CD1c-positive myeloid dendritic cell (primary cell): ENCODE measurements at regions not wholly inside any gene's neighbourhood (a gene's known extent, or its start where the extent isn't known, plus 50 kb on each side); places are given as distances from the start of the nearest gene placed in this dataset.

ENCODE experiments used
- DNase-seq: peaks from one replicate; pipeline ENCODE4 v3.0.0-alpha.2; 2016; ENCODE audit errors: extremely low spot score

GRCh38 chrX:10818651-10819050 lies 198.3 kb upstream of the MID1 start:
- DNase-seq, result no peak

- no peak for DNase-seq
Measured at GRCh38 chrX:10819973-10820372, 199.6 kb upstream of the MID1 start.

DNA sequence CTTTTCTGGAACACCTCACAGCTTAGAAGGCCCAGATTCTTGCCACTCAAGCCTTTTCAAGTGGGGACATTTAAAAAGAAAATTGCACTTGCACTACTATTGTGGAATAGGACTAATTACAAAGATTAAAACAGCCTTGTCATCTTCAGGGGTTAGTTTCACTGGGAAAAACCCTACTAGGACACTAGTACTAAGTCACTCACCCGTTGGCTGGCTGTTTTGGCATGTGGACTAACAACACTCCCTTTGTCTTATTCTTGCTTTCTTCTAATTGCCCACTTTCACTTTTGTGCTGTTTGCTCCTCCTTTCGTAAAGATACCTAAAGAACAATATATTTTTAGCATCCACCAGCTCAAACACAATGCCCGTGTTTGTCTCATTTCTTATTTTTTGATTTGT lies 200.9 kb upstream of the MID1 start:
- DNase-seq, result no peak

GRCh38 chrX:10828036-10828435 lies 207.7 kb upstream of the MID1 start:
- DNase-seq, result no peak

DNA sequence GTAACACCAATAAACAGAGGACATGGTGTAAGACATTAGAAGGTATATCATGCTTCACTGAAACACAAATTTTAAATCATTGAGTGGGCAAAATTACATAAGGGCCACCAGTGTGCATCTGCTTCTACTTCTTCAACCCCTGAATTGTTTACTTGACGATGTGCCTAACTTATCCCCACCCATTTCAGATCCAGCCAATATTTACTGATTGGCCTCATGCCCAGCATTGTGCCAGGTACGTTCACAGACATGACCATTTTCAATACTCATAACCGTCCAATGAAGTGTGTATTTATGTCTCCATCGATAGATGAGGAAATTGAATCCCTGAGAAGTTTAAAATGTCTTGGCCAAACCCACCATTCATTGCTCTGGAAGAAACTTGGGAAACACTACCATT lies 208.3 kb upstream of the MID1 start:
- DNase-seq, result no peak

GRCh38 chrX:10831716-10832502 lies 211.5 kb upstream of the MID1 start:
- no peak for DNase-seq

DNA sequence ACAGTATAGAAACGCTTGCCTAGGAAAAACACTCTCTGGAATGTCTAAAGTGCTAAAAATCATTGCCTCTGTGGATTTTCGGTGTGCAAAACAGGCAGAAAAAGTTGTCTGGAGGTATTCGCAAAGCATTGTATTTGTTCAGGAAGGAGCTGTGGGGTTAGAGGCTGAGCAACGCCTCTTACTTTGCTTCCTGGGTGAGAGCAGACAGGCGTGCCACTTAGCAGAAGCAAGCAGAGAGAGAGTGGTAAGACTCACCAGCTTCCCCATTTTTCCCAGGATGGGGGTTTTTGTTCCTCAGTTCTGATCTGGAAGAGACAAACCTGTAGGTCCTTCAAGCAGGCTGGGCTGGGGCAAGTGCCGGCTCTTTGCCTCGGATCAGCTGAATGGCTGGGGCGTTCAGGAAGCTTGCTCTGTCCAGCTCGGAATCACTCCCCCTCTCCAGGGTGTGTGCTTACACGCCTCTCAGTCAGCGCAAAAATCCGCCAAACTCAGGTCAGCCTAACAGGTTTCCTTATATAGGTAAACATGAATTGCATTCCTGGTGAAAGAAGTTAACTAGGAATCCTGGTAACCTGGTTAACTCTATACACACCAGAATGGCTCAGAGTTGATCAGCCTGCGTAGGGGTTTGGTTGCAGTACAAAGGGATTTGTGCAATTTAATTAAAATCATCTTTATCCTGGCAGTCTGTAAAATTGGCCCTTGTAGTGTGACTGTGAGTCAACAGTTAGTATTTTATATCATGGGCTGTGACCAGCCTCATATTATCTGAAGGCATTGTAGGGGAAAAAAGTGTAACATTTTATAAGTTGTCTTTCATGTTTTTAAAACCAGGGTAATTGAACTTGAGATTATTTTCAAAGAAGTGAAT lies 213.1 kb upstream of the MID1 start:
- peak; percentile 16 for DNase-seq

DNA sequence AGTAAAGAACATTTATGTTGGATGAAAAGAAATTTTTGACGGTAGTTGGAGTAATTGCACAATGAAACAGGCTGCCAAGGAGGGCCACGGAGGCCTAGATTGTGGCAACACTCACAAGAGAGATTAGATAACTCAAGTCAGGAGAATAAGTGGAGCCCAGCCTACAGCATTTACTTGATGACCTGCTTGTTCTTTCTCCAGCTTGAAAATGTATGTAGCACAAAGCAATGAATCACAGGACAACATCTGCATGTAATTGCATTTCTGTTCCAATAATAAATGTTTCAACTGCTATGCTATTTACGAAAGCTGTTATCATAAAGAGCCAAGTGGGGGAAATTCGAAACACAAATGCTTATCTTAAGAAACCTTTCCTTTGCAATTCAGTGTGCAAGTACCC lies 221.2 kb upstream of the MID1 start:
- no peak for DNase-seq

DNA sequence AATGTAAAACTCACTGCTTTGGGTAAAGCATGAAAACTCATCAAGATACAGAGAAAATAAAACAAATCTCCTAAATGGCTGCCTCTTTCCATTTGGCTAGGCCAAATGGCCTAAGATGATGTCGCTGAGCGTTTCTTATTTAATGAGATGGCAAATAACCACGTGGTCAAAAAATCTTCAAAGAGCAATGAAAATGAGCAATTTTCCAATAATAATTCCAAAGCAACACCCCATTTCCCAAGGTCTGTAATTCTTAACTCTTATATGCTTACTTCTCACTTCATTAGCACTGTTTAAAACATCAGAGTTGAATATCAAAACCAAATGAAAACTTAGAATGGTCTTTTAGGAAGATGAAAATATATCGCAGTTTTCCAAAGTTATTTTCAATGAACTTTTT lies 222.3 kb upstream of the MID1 start:
- no peak for DNase-seq

DNA sequence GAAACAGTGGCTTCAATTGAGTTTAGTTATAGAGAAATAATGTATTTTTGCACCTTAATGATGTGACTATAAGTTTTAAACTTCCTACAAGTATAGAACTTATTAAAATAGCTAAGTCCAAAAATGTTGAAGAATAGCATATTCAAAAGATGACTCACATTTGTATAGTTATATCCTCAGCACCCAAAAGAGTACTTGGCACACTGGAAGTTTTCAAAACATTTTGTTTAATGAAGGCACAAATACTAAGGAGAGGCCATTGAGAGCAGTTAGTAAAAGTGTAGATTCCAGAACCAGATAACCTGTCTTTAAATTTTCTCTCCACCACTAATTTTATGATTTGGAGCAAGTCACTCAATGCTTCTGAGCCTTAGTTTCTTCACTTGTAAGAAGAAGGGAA lies 226.9 kb upstream of the MID1 start:
- DNase-seq, result no peak

- no peak for DNase-seq
Measured at GRCh38 chrX:10851809-10852208, 231.4 kb upstream of the MID1 start.

DNA sequence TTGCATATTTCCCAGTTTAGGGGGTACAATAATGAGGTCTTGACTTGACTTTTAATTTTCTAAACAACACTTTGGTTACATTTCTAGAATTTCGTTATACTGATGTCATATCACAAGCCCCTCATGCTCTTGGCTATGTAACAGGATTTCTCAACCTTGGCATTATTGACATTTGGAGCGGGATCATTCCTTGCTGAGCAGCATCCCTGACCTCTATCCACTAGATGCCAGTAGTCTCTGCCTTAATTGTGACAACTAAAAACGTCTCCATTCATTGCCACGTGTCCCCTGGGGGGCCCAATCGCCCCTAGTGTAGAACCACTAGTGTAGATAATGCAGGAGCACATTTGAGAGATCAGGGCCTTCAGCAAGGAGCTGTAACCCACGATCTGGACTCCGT lies 234.2 kb upstream of the MID1 start:
- no peak for DNase-seq

- DNase-seq, result no peak
Measured at GRCh38 chrX:10855845-10856244, 235.5 kb upstream of the MID1 start.

DNA sequence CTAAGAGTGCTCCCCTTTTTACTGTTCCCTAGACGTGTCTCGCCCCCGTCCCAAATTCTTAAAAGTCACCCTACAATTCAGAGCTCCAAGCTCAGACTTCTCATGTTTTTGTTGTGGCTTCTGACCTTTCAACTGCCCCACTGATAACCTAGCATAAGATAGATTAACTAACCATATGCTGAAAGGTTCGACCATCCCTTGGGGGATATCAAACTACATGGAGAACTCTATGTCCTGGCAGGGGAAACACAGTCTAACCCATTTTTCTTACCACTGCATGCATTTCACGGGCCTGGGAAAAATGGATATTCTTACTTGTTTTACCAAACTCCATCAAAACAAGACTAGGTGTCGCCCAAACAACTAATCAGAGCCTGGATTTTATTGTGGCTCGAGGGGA lies 236.4 kb upstream of the MID1 start:
- DNase-seq, result no peak

- no peak for DNase-seq
Measured at GRCh38 chrX:10859353-10859752, 239.0 kb upstream of the MID1 start.

GRCh38 chrX:10875995-10876394 lies 235.1 kb upstream of the HCCS start:
- DNase-seq, result no peak

DNA sequence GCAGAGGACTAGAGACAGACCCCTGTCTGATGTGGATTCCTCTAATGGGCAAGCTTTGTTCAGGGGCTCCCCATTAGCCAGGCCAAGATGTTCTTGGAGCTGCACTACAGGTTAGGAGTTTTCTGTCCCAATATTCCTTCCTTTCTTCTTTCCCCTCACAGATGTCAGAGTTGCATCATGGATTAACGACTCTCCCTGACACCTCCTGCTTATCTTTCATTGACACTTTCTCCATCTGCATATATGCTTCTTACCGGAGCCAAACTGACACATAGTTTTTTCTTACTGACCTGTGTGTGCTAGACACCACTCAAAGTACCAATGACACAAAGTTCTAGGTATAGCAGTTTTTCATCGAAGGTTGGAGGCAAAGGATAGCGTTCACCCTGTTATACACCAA lies 228.6 kb upstream of the HCCS start:
- no peak for DNase-seq

DNA sequence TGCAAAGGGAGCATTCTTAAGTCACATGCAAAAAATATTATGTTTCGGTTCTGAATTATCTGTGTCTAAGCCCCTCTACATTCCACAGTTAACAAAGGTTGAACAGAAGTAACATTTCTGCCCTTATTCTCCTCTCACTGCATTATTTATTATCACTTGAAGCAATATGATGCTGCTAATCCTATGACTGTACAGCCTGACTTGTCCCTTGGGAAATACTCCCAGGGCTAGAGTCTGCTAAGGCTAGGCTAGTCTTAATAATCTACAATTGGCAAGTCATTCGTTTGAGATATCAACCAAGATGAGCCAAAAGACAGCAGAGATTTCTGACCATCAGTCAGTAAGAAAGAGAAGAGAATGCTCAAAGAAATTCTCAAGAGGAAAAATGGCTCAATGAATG lies 226.9 kb upstream of the HCCS start:
- no peak for DNase-seq

DNA sequence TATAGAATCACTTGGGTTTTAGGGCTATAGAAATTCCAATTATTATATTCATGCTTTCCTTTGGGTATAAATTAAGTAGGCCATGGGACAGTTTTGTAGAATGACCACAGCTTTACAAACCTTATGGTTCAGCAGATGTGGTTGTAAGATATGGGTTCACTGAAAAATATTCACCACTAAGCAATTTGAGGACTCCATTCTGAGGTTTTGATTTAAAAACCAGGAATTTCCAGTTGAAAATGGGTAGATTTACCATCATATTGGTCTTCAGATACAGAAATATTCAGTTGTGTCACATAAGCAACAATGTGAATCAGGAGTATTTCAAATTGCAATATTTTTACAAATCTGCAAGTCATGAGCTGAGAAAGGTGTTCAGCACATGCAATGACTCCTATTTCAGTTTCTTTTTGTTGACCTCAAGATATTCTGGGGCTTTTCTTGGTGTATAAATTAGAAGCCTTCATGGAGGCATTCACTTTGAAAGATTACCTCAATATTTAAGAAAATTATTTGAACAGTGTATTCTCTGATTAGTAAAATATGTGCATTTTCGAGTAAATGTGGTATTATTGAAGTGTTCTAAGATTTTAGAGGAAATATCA lies 218.4 kb upstream of the HCCS start:
- no peak for DNase-seq

DNA sequence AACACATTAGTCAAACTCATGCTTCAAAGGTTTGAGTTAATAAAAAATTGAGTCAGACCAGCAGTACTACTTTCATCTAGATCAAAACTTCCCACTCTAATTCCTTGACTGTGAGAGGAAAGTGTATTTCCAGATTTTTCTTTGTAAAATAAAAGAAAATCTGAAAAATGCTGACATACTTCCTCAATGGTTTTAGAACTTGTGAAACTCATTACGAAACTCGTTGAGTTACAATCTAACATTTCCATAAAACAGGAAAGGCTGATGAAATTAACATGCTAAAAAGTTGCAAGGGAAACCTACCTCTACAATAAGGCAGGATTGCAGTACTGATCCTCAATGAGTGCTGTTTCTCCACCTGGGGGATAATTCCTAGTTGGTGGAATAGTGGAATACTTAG lies 217.8 kb upstream of the HCCS start:
- DNase-seq, result peak; percentile 16

GRCh38 chrX:10893976-10894375 lies 217.2 kb upstream of the HCCS start:
- no peak for DNase-seq

DNA sequence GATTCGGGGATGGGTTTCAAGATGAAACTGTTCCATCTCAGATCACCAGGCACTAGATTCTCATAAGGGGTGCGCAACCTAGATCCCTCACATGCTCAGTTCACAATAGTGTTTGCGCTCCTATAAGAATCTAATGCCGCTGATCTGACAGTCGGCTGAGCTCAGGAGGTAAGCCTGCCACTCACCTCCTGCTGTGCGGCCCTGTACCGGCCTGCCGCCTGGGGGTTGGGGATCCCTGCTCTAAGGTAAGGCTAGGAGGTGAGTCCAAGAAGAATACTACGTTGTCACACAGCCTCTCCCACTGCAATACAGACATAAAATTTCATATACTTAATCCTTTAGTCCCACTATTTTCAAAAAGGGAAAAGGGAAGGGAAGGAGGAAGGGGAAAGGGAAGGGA lies 213.4 kb upstream of the HCCS start:
- no peak for DNase-seq
